NCI-H1417 treated with DMSO at 0.1 percent for 48 hours (cell line): ENCODE measurements at regions not wholly inside any gene's neighbourhood (a gene's known extent, or its start where the extent isn't known, plus 50 kb on each side); places are given as distances from the start of the nearest gene placed in this dataset.

Experiments
- DNase-seq: peaks from one replicate; lab custom pipeline; 2025; lab: John Stamatoyannopoulos, UW

- no peak for DNase-seq
These were observed 253.1 kb upstream of the SALL3 start for GRCh38 chr18:78726326-78727056.

DNA sequence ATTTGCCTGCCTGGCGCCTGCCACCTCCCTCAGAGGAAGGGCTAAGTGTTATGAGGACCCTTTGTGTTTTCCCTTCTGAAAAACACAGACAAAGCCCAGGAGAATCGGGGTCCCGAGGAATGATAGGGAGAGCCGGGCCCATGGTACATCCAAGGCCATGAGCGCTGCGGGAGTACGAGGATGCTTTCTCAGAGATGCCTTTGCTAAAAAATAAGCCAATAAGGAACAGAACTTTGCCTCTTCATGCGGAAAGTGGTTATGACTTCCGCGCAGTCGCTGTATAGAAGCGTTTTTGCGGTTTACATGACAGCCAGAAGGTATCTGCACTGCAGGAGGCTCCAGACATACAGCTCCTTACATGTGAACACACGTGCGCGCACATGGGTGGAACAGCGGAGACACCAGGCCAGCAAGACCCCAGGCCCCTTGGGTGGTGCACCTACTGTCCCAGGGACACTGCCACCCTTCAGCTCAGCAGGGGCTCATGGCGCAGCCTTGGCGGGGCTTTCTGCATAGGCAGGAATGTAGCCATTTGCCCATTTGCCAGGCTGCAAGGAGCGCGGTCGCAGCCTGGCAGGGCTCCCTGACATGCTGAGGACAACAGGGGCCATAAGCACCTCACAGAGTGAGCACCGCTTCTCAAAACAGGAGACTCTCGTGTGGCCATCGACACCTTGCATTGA is 252.4 kb upstream of the SALL3 start:
- no peak for DNase-seq

GRCh38 chr18:78727877-78728783 is 251.5 kb upstream of the SALL3 start:
- DNase-seq, result no peak

- no peak for DNase-seq
These were observed 250.7 kb upstream of the SALL3 start for GRCh38 chr18:78728784-78729467.

DNA sequence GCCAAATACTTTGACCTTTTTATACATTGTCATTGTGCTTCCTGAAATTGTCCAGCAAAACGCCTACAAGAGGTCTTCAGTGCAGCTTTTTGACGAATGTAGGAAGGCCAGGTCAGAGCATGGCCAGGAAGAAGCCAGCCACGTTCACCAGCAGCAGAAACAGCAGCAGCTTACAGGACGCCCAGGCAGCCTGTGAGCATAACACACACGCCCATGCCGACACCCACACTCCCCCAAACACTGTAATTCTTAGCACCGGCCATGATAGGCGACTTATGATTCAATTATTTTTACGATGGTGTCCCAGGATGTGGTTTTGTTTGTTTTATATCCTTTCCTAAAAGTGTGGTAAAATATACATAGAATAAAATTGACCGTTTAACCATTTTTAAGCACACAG is 249.1 kb upstream of the SALL3 start:
- no peak for DNase-seq

- DNase-seq, result no peak
These were observed 248.6 kb upstream of the SALL3 start for GRCh38 chr18:78731016-78731397.

DNA sequence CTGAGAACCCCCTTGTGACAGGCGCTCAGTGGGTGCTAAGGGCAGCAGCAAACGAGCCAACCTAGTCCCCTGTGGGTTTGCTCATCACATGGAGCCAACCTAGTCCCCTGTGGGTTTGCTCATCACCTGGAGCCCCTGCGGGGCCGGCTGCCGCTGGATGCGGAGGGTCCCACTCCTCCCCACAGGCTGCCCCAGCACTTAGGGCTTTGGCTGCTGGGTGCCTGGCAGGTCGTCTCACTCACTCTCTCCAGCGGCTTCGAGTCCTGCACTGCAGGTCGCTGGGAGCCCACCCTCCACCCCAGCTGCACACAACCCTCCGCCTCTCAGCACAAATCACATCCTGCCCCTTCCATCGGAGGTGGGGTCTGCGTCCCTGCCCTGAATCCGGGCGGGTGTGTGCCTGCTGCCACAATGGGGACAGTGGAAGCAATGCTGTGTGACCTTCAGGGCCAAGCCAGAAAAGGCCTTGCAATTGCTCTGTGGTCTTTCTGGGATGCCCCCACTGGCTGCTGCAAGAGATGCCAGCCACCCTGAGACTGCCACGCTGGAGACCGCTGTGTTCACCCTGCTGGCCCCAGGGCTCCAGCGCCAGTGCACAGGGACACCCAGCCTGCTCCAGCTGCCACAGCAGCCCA is 248.1 kb upstream of the SALL3 start:
- DNase-seq, result no peak

DNA sequence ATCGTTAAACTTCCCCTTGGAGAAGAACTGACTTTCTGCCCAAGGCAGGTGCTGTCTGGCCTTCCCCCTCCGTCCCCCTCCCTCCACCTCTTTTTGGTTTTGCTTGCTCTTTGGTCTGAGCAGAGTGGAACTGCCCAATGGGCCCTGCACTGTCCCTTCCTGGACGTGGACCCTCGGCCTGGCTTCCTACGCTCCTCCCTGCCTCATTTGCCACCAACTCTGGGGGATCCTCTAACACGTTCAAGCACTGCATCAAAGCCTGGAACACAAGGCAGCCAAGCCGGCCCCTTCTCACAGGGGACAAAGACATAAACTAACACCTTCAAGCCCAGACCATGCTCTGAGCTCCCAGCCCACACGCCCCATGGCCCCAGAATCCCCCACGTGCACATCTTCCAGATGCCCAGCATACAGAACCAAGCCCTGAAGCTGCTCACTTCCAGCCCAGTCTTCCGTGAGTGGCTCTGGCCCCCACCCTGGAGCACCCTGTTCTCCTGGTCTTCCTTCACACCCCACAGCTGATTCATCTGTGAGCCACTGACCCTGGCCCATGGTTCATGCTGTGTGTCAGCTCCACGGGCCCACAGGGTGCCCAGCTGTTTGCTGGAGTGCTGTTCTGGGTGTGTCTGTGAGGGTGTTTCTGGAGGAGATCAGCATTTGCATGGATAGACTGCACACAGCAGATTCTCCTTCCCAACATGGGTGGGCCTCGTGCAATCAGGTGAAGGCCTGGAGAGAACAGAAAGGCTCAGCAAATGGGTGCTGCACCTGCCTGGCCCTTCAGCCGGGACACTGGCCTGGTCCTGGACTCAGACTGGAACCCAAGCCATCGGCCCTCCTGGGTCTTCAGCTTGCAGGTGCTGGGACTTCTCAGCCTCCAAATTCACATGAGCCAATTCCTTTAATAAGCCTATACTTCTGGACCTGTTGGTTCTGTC is 247.1 kb upstream of the SALL3 start:
- DNase-seq, result no peak

GRCh38 chr18:78733762-78734613 is 245.6 kb upstream of the SALL3 start:
- DNase-seq, result no peak

- DNase-seq, result no peak
These were observed 245.0 kb upstream of the SALL3 start for GRCh38 chr18:78734614-78734945.

DNA sequence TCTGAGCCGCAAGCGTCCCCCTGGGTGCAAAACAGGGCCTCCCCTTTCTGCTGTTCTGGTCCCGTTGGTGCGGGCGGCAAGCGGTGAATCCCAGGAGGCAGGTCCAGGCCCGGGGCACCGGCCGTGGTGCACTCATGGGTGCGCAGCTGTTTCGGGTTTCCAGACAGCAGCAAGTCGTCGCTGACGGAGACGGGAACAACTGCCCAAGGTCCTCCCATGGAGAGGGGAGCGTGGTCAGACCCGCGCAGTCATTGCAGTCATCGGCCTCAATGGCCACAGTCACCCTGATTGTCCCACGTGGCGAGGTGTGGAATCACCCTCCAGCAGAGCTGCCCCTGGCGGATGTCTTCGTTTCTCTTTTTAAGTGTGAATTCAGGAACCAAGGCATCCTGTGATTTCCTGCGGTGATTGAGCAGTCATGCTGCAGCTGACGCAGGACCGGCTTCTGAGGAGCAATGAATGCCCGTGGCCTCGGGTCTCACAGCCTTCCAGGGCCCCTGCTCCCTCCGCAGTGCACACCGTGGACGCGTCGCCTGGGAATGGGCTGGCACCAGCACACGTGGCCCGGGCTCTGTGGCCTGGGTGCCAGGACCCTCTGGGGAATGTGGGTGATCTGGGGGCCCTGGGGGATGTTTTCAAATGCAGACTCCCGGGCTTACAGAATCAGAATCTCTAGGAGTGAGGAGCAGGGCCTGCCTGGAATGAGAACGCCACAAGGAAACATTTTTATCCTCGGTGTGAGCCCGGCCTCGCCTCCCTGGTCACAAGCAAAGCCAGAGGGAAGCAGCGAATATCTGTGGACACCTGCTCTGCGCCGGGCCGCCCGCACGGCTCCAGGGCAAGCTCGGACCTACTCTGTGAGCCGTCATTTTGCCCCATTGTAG is 244.2 kb upstream of the SALL3 start:
- no peak for DNase-seq

- no peak for DNase-seq
These were observed 243.5 kb upstream of the SALL3 start for GRCh38 chr18:78736015-78736690.

DNA sequence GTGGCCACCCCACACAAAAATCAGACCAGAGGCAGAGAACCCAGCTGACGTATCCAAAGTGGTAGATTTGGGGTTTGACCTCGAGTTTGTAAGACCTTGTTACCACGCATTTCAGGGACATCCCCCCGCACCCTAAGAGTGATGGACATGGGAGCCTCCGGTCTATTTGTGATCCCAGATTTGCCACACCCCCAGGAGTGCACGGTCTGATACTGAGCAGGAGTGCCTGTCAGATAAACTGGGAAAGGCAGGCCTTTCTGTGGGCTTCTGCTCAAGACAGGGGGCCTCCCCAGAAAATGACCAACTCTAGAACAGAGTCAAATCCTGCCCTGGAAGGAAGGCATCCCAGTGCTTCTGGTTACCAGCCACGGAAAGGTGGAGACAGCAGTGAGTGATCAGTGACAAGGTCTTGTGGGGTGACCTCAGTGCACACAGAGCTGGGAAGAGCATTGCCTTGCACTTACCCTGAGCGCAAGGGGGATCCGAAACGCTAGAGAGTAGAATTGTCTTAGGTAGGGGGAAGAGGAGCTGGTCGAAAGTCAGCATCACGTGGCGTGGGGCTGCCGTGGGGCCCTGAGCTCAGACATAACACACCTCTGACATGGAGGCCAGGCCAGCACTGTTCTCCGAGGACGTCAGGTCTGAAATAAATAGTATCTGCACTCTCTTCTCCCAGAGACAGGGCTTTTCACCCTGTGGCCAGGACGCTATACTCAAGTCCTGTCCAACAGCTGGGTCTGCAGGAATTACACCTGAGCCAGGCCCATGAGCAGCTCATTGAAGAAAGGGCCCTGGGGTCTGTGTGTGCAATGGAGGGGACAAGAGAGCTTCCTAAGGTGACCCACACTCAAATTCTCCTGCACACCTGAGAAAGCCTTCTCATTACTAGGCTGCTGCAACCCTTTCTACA is 242.4 kb upstream of the SALL3 start:
- no peak for DNase-seq

DNA sequence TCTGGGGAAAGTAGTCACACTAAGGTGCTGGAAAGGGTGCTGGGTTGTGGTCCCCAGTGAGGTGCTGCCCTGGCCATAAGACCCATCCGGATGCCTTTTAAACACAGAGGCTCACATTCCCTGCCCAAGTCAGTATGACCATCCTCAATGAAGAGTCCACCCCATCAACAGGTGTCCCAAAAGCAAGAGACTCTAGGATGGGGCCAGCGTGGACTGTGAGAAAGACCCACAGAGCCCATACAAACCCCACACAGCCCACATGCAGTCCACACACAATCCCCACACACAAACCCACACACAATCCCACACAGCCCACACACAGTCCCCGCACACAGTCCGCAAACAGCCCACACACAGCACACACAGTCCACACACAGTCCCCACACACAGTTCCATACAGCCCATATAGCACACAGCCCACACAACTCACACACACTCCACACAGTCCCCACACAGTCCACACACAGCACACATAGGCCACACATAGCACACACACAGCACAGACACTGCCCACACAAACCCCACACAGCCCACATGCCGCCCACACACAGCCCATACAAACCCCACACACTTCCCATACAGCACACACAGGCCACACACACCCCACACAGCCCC is 241.4 kb upstream of the SALL3 start:
- no peak for DNase-seq

- no peak for DNase-seq
These were observed 240.5 kb upstream of the SALL3 start for GRCh38 chr18:78739115-78739514.

DNA sequence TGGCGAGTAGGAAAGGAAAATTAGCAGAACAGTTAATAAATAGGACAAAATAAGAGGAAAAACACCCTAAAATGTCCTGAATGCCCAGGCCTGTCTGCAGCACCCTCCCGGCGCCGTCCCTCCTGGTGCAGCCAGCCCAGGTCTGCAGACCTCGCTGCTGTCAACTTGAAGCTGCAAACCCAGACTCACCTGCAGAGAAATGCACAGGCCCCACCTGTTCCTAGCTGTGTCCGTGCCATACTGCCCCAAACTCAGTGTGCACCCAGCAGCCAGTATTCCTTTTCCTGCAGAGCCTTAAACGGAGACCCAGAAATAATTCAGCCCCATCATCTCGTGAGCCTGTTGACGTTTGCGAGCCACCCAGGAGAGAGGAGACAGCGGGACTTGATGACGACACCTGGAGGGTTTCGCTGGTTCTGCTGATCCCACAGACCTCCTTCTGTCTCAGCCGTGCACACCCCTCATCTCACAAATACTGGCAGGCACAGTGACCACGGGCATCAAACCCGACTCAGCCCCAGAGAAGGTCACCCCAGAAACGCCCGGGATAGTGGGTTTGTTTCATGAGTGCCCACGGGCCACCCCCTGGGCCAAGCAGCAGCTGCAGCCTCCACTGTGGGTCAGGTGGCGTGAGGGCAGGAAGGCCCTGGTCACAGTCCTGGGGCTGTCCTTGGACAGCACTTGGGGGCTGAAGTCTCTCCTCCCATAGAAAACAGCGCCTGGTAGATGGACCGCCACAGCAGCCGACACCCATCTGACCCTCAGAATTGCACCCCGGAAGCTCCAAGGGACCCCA is 239.5 kb upstream of the SALL3 start:
- DNase-seq, result no peak
